Heart right ventricle (tissue), 16 donors: ENCODE measurements at regions not wholly inside any gene's neighbourhood (a gene's known extent, or its start where the extent isn't known, plus 50 kb on each side); places are given as distances from the start of the nearest gene placed in this dataset.

Experiments
- ATAC-seq, 8 donors: fragments of 200-7000 bp; cut with Tn5 transposase; one replicate each; pipeline ENCODE4 v1.9.1; 2020; ENCODE audit warnings: mild to moderate bottlenecking in 8 of 8, moderate library complexity in 8 of 8, moderate number of reproducible peaks in 1 of 8
- DNase-seq, 2 donors: peaks; one replicate each; pipeline ENCODE4 v3.0.0-alpha.2; 2020
- H3K27ac ChIP-seq, 10 donors: fragments of 200-600 bp; sonication (generic) in 2 of 10; one replicate each; pipeline versions ENCODE4 v1.5.0 to v1.8.0; 2020 to 2022; ENCODE audit warnings: mild to moderate bottlenecking in 3 of 10
- H3K27me3 ChIP-seq, 7 donors: fragments of 200-600 bp; one replicate each; pipeline ENCODE4 v1.8.0; 2021 to 2022; ENCODE audit warnings: mild to moderate bottlenecking in 2 of 7
- H3K36me3 ChIP-seq, 9 donors: fragments of 200-600 bp; sonication (generic) in 1 of 9; one replicate each; pipeline versions ENCODE4 v1.5.0 to v1.8.0; 2020 to 2022; ENCODE audit warnings: mild to moderate bottlenecking in 2 of 9
- H3K4me1 ChIP-seq, 9 donors: fragments of 200-600 bp; sonication (generic) in 1 of 9; one replicate each; pipeline versions ENCODE4 v1.5.0 to v1.8.0; 2020 to 2022; ENCODE audit warnings: mild to moderate bottlenecking in 4 of 9
- H3K4me3 ChIP-seq, 10 donors: fragments of 200-600 bp; sonication (generic) in 2 of 10; one replicate each; pipeline versions ENCODE4 v1.5.0 to v1.8.0; 2020 to 2022; ENCODE audit warnings: mild to moderate bottlenecking in 7 of 10, moderate library complexity in 2 of 10
- H3K9me3 ChIP-seq, 11 donors: fragments of 200-600 bp in 10 of 11; sonication (generic) in 2 of 11; one replicate each; pipeline versions ENCODE4 v1.5.0 to v1.8.0; 2013 to 2022; ENCODE audit warnings: mild to moderate bottlenecking in 2 of 11, control low read depth in 1 of 11, moderate library complexity in 1 of 11
- CTCF ChIP-seq, 9 donors: fragments of 200-600 bp; sonication (generic) in 2 of 9; IDR thresholded peaks; one replicate each; pipeline versions ENCODE4 v1.5.0 to v1.8.0; 2021 to 2022; ENCODE audit warnings: antibody characterized with exemption in 9 of 9, mild to moderate bottlenecking in 5 of 9, moderate library complexity in 1 of 9
- WGBS, 2 donors: extraction: QIAGEN DNeasy Blood & Tissue Kit; methylation state at CpG; one replicate each; pipeline ENCODE4 v1.1.7; 2013; ENCODE audit warnings: inconsistent platforms in 1 of 2; 5-methylcytosine and 5-hydroxymethylcytosine counted together
- intact Hi-C, 10 donors: fragments of 100-400 bp; cut with DNase I; formaldehyde crosslinking; loops; one replicate each; pipeline versions ENCODE4 v1.11.1 to v1.14.2; 2022
- donor health status: Arrhythmogenic right ventricular cardiomyopathy.
- donor health status: ischemic (EF 13 %, LVEDD 7.1; RV severe dilation, severe dysfunction).
- donor health status: healthy with polysubstance abuse.
- donor health status: DM: no; HTN: yes; CAD: no.
- donor health status: DM: no; HTN: no; CAD: no.
- donor health status: ischemic (EF 25% LVEDD 6.9; RV normal size, moderate dysfunction).
- donor health status: ischemic (EF 25% LVEDD 5.7; RV mildly dilated, moderate dysfunction).
- donor health status: healthy.
- donor health status: DM: yes; HTN: yes; CAD: no.
- donor health status: Ischemic cardiomyopathy.
- donor health status: ischemic (EF 35%, LVEDD 5.7; RV mildly dilated, moderate dysfunction).
- donor health status: nonischemic (EF 11% LVEDD 7.7; RV severe dilation, severe dysfunction).
- donor health status: DM: yes; HTN: yes; CAD: no.
- donor health status: PGD.
- donor health status: ischemic (EF 29% LVEDD 5.4; RV normal size, mild dysfunction).
- donor health status: nonischemic (EF 23%, LVEDD 6.1; RV moderate dilation, normal function).

- H3K9me3 ChIP-seq = no peaks in the 10 kb centered on the region
- no peak overlapping the region for H3K27ac ChIP-seq
- H3K4me3 ChIP-seq = no peak overlapping the region
- H3K36me3 ChIP-seq = no peaks in the 10 kb centered on the region
- intact Hi-C loops = no loop called here
- ATAC-seq (no peak), DNase-seq (no peak)
- 91 to 100% methylated on average over 1 of the region's 1 CpG for WGBS, 2 donors
- H3K4me1 ChIP-seq = no peaks in the 10 kb centered on the region
- H3K27me3 ChIP-seq = peaks cover 0 to 18% (median 0%) of the 10 kb centered on the region in 7 donors
- TF ChIP-seq CTCF (IDR thresholded peaks at IDR 0.05) = no peak
These were observed 386.2 kb upstream of the CCDC196 start for GRCh38 chr14:66099931-66100330.

GRCh38 chr14:66101662-66102061 lies 384.5 kb upstream of the CCDC196 start:
- Histone ChIP-seq H3K27me3 (peaks cover 0 to 6% (median 0%) of the 10 kb centered on the region in 7 donors), H3K9me3 (no peaks in the 10 kb centered on the region), H3K27ac (no peak overlapping the region), H3K36me3 (no peaks in the 10 kb centered on the region), H3K4me3 (no peak overlapping the region), H3K4me1 (no peaks in the 10 kb centered on the region)
- TF ChIP-seq CTCF (IDR thresholded peaks at IDR 0.05) = no peak
- intact Hi-C loops = no loop called here
- ATAC-seq = no peak
- DNase-seq = no peak
- WGBS, 2 donors = 58 to 70% methylated on average over 1 of the region's 1 CpG

- H3K4me3 ChIP-seq = no peak overlapping the region
- no peaks in the 10 kb centered on the region for H3K4me1 ChIP-seq
- 89 to 90% methylated on average over 5 of the region's 5 CpGs for WGBS, 2 donors
- DNase-seq (no peak), ATAC-seq (no peak)
- TF ChIP-seq CTCF (IDR thresholded peaks at IDR 0.05) = no peak
- no peaks in the 10 kb centered on the region for H3K36me3 ChIP-seq
- H3K27ac ChIP-seq = no peak overlapping the region
- intact Hi-C loops = no loop called here
- H3K27me3 ChIP-seq = peaks cover 0 to 6% (median 0%) of the 10 kb centered on the region in 7 donors
- no peaks in the 10 kb centered on the region for H3K9me3 ChIP-seq
These were observed 381.7 kb upstream of the CCDC196 start for GRCh38 chr14:66104486-66104885.

- WGBS, 2 donors = 54 to 57% methylated on average over 4 of the region's 4 CpGs
- ATAC-seq = peak in 1 of 8 donors; percentile 45
These were observed 380.4 kb upstream of the CCDC196 start for GRCh38 chr14:66105815-66106214.

More at GRCh38 chr14:66105815-66106214, 380.4 kb upstream of the CCDC196 start:
- no peak for DNase-seq
- no peak for TF ChIP-seq CTCF (IDR thresholded peaks at IDR 0.05)
- intact Hi-C loops = no loop called here
- Histone ChIP-seq H3K9me3 (no peaks in the 10 kb centered on the region), H3K27ac (no peak overlapping the region), H3K4me3 (no peak overlapping the region), H3K4me1 (no peaks in the 10 kb centered on the region), H3K36me3 (no peaks in the 10 kb centered on the region), H3K27me3 (peaks cover 0 to 6% (median 0%) of the 10 kb centered on the region in 7 donors)
